Osteoblast (primary cell): ENCODE measurements at regions not wholly inside any gene's neighbourhood (a gene's known extent, or its start where the extent isn't known, plus 50 kb on each side); places are given as distances from the start of the nearest gene placed in this dataset.

ENCODE experiments used
- DNase-seq: peaks from one replicate; pipeline ENCODE4 v3.0.0; 2011; ENCODE audit warnings: low spot score, mixed read lengths; ENCODE audit not compliant: insufficient read length; ENCODE audit errors: missing footprints
- H2AFZ ChIP-seq: 2 replicates; pipeline ENCODE4 v1.6.0; 2011; ENCODE audit warnings: mild to moderate bottlenecking, low read length
- H3K27ac ChIP-seq: 2 replicates; pipeline ENCODE4 v1.5.1; 2011; ENCODE audit warnings: mild to moderate bottlenecking, low read depth, low read length, moderate library complexity
- H3K27me3 ChIP-seq: 2 replicates; pipeline ENCODE4 v1.6.0; 2012; ENCODE audit warnings: mild to moderate bottlenecking, control low read depth, inconsistent platforms, low read length, moderate library complexity; ENCODE audit not compliant: insufficient read depth
- H3K36me3 ChIP-seq: 2 replicates; pipeline ENCODE4 v1.5.1; 2011; ENCODE audit warnings: mild to moderate bottlenecking, low read length, control low read depth, moderate library complexity; ENCODE audit not compliant: insufficient read depth
- H3K4me1 ChIP-seq: 2 replicates; pipeline ENCODE4 v1.5.1; 2011; ENCODE audit warnings: mild to moderate bottlenecking, low read length, control low read depth, moderate library complexity; ENCODE audit not compliant: insufficient read depth
- H3K4me2 ChIP-seq: 2 replicates; pipeline ENCODE4 v1.6.0; 2011; ENCODE audit warnings: mild to moderate bottlenecking, low read length; ENCODE audit not compliant: insufficient read depth
- H3K4me3 ChIP-seq: fragments of 200-600 bp; sonication (generic); 3 replicates; pipeline ENCODE4 v1.5.1; 2012; ENCODE audit warnings: mild to moderate bottlenecking, low read length, inconsistent platforms; ENCODE audit not compliant: insufficient read depth
- H3K79me2 ChIP-seq: 2 replicates; pipeline ENCODE4 v1.6.0; 2012; ENCODE audit warnings: mild to moderate bottlenecking, low read length, control low read depth, inconsistent platforms; ENCODE audit not compliant: insufficient read depth
- H3K9me3 ChIP-seq: 2 replicates; pipeline ENCODE4 v1.5.1; 2011; ENCODE audit warnings: low read depth, low read length, control low read depth
- H4K20me1 ChIP-seq: 2 replicates; pipeline ENCODE4 v1.6.0; 2012; ENCODE audit warnings: mild to moderate bottlenecking, low read length, control low read depth; ENCODE audit not compliant: insufficient read depth
- CTCF ChIP-seq: IDR thresholded peaks from 2 replicates; pipeline ENCODE4 v1.5.1; 2011; ENCODE audit warnings: mild to moderate bottlenecking, low read depth, low read length, moderate library complexity; ENCODE audit errors: extremely low read depth

DNA sequence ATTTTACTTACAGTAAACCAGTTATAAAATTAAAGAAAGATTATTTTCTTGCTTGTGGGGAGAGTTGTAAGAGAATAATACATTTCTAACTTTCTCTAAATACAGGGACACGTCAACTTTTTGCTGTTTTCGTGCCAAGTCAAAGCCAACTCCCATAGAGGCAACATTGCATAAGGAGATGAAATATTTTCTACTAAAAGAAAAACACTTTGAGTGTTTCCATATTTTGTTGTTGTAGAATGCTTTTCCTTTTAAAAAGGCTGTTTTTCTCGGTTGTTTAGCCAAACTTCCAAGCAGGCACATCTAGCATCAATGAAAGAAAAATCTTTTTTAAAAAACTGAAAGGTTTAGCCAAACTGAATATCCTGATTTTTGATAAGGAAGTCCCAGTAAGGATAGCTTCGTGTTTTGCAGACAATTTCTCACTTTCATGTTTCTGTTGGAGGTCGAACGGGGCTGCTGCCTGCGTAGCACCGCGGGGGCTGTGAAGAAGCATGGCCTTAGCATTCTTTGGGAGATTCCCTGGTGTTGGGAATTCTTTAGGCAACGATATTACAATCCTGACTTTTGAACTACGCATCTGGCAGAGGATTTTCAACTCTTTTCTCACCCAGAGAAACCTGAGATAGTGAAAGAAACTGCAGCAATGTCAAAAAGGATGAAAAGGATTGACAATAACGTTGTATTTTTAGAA lies 108.1 kb upstream of the FBXL7 start:
- H3K4me2 ChIP-seq, result peak overlapping the region; percentile 45
- no peak for TF ChIP-seq CTCF
- no peaks in the 10 kb centered on the region for H4K20me1 ChIP-seq
- no peak overlapping the region for H3K27ac ChIP-seq
- no peak overlapping the region for H2AFZ ChIP-seq
- no peaks in the 10 kb centered on the region for H3K4me1 ChIP-seq
- H3K36me3 ChIP-seq, result no peaks in the 10 kb centered on the region
- H3K9me3 ChIP-seq, result no peaks in the 10 kb centered on the region
- no peak for DNase-seq
- no peaks in the 10 kb centered on the region for H3K79me2 ChIP-seq
- no peak overlapping the region for H3K4me3 ChIP-seq
- H3K27me3 ChIP-seq, result no peaks in the 10 kb centered on the region

GRCh38 chr5:15388866-15389265 lies 111.1 kb upstream of the FBXL7 start:
- Histone ChIP-seq H3K4me3 (no peak overlapping the region), H3K4me1 (no peaks in the 10 kb centered on the region), H3K9me3 (no peaks in the 10 kb centered on the region), H4K20me1 (no peaks in the 10 kb centered on the region), H3K36me3 (no peaks in the 10 kb centered on the region), H3K27me3 (no peaks in the 10 kb centered on the region), H3K79me2 (no peaks in the 10 kb centered on the region), H3K27ac (no peak overlapping the region), H3K4me2 (no peak overlapping the region), H2AFZ (no peak overlapping the region)
- TF ChIP-seq CTCF, result no peak
- DNase-seq, result no peak

DNA sequence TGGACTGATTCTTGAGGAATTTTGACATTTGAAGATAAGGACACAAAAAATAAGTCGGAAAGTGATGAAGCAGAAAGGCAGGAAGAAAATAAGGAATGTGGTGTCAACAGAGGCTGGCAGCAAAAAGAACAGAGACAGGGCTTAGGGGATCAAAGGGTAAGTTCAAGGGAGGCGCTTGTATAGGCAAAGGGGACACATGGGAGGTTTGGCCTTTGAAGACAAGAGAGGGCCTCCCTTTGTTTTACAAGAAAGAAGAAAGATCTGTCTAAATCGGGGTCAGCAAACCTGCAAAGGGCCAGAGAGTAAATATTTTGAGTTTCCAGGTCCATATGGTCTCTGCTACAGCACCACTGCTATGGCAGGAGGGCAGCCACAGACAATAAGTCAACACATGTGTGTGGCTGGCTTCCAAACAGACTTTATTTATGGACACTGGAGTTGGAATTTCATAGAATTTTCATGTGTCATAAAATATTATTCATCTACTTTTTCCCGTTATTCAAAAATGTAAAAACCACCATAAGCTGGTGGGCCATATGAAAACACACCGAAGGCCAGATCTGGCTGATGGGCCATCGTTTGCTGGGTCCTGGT lies 112.0 kb upstream of the FBXL7 start:
- H3K27ac ChIP-seq, result no peak overlapping the region
- no peaks in the 10 kb centered on the region for H3K36me3 ChIP-seq
- no peak overlapping the region for H2AFZ ChIP-seq
- H4K20me1 ChIP-seq, result no peaks in the 10 kb centered on the region
- no peak overlapping the region for H3K4me2 ChIP-seq
- no peak overlapping the region for H3K4me3 ChIP-seq
- no peaks in the 10 kb centered on the region for H3K79me2 ChIP-seq
- no peaks in the 10 kb centered on the region for H3K4me1 ChIP-seq
- TF ChIP-seq CTCF, result no peak
- no peaks in the 10 kb centered on the region for H3K27me3 ChIP-seq
- no peaks in the 10 kb centered on the region for H3K9me3 ChIP-seq
- DNase-seq, result no peak

DNA sequence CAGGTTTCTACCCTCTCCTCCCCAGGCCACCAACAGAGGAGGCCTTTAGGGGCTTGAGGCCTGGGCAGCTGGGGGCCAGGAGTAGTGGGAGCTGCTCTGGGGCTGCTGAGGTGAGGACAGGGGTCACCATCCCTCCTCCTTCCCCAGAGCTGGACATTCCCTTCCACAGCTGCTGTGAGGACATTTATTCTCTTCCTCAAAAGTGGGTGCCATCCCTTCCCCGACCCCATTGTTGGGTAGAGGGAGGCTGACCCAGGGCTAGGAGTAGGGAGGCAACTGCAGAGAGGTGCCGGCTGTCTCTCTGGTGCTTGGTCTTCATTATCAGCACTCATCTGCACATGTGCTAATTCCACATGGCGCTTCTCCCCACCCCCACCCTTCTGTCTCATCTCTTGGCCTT lies 113.9 kb upstream of the FBXL7 start:
- no peaks in the 10 kb centered on the region for H3K27me3 ChIP-seq

More for the DNA sequence above, 113.9 kb upstream of the FBXL7 start:
- H3K79me2 ChIP-seq, result no peaks in the 10 kb centered on the region
- H3K4me3 ChIP-seq, result no peak overlapping the region
- no peak overlapping the region for H2AFZ ChIP-seq
- H3K36me3 ChIP-seq, result no peaks in the 10 kb centered on the region
- H3K27ac ChIP-seq, result no peak overlapping the region
- DNase-seq, result no peak
- no peaks in the 10 kb centered on the region for H3K4me1 ChIP-seq
- no peaks in the 10 kb centered on the region for H4K20me1 ChIP-seq
- H3K9me3 ChIP-seq, result no peaks in the 10 kb centered on the region
- H3K4me2 ChIP-seq, result no peak overlapping the region
- no peak for TF ChIP-seq CTCF
